ENCODE measurements at regions not wholly inside any gene's neighbourhood (a gene's known extent, or its start where the extent isn't known, plus 50 kb on each side); places are given as distances from the start of the nearest gene placed in this dataset.

- no peak for TF ChIP-seq ZFP3 (CRISPR knock-in tag; IDR thresholded peaks at IDR 0.05)
- TF ChIP-seq ARNTL (CRISPR knock-in tag; IDR thresholded peaks at IDR 0.05; ENCODE audit: borderline replicate concordance, low read depth) = no peak
- TF ChIP-seq RARB (CRISPR knock-in tag; IDR thresholded peaks at IDR 0.05) = no peak
- no peak for TF ChIP-seq PATZ1 (CRISPR knock-in tag; IDR thresholded peaks at IDR 0.05; ENCODE audit: borderline replicate concordance)
- TF ChIP-seq ZNF565 (CRISPR knock-in tag; conservative IDR thresholded peaks at IDR 0.05; ENCODE audit: low read depth) = no peak
- TF ChIP-seq ZFP30 (CRISPR knock-in tag; IDR thresholded peaks at IDR 0.05) = no peak
Observed at GRCh38 chr2:147177071-147177857, 667.6 kb upstream of the ACVR2A start.
